GM19395 (cell line): ENCODE measurements at regions not wholly inside any gene's neighbourhood (a gene's known extent, or its start where the extent isn't known, plus 50 kb on each side); places are given as distances from the start of the nearest gene placed in this dataset.

ENCODE experiments used
- ATAC-seq: cut with Tn5 transposase; IDR thresholded peaks from one replicate; pipeline ENCODE4 v1.9.1; 2021; ENCODE audit warnings: mild to moderate bottlenecking, moderate library complexity; ENCODE audit not compliant: unreplicated experiment

- ATAC-seq = no peak
These were observed 1459.3 kb downstream of the UQCRFS1 start for GRCh38 chr19:27753622-27754021.

- ATAC-seq = no peak
These were observed 1460.3 kb downstream of the UQCRFS1 start for GRCh38 chr19:27752530-27753184.

- no peak for ATAC-seq
These were observed 1461.9 kb downstream of the UQCRFS1 start for GRCh38 chr19:27751044-27751391.

GRCh38 chr19:27750391-27751043, 1462.4 kb downstream of the UQCRFS1 start:
- ATAC-seq = no peak

- no peak for ATAC-seq
These were observed 1464.3 kb downstream of the UQCRFS1 start for GRCh38 chr19:27748551-27749152.

GRCh38 chr19:27746691-27747380, 1466.1 kb downstream of the UQCRFS1 start:
- ATAC-seq = no peak

- no peak for ATAC-seq
These were observed 1466.9 kb downstream of the UQCRFS1 start for GRCh38 chr19:27745978-27746542.

- no peak for ATAC-seq
These were observed 1467.8 kb downstream of the UQCRFS1 start for GRCh38 chr19:27744926-27745768.

- ATAC-seq = no peak
These were observed 1470.9 kb downstream of the UQCRFS1 start for GRCh38 chr19:27742041-27742440.

GRCh38 chr19:27741236-27741635, 1471.7 kb downstream of the UQCRFS1 start:
- no peak for ATAC-seq

GRCh38 chr19:27740396-27740795, 1472.6 kb downstream of the UQCRFS1 start:
- no peak for ATAC-seq

GRCh38 chr19:27738569-27739193, 1474.3 kb downstream of the UQCRFS1 start:
- ATAC-seq = no peak

GRCh38 chr19:27736225-27736624, 1476.7 kb downstream of the UQCRFS1 start:
- ATAC-seq = no peak

GRCh38 chr19:27735314-27735713, 1477.6 kb downstream of the UQCRFS1 start:
- ATAC-seq = no peak

- ATAC-seq = no peak
These were observed 1478.3 kb downstream of the UQCRFS1 start for GRCh38 chr19:27734496-27735220.

- no peak for ATAC-seq
These were observed 1479.2 kb downstream of the UQCRFS1 start for GRCh38 chr19:27733551-27734266.

GRCh38 chr19:27729332-27729731, 1483.6 kb downstream of the UQCRFS1 start:
- no peak for ATAC-seq

GRCh38 chr19:27722625-27723024, 1490.3 kb downstream of the UQCRFS1 start:
- no peak for ATAC-seq

GRCh38 chr19:27720155-27720554, 1492.8 kb downstream of the UQCRFS1 start:
- no peak for ATAC-seq
